Upper lobe of left lung (tissue), 4 donors: ENCODE measurements at regions not wholly inside any gene's neighbourhood (a gene's known extent, or its start where the extent isn't known, plus 50 kb on each side); places are given as distances from the start of the nearest gene placed in this dataset.

Source experiments
- POLR2A ChIP-seq, 4 donors: fragments of 450-650 bp; IDR thresholded peaks; one replicate each; pipeline ENCODE4 v1.5.1; 2016 to 2017; ENCODE audit warnings: antibody characterized with exemption in 4 of 4, mild to moderate bottlenecking in 2 of 4
- TF ChIP-seq, protein P1 (sequence below), 6 experiments: fragments of 450-650 bp in 4 of 6; fragments of 200-600 bp in 2 of 6; sonication (generic) in 2 of 6; IDR thresholded peaks; one replicate each; pipeline ENCODE4 v1.5.1; 2016 to 2019; ENCODE audit warnings: antibody characterized with exemption in 6 of 6

DNA sequence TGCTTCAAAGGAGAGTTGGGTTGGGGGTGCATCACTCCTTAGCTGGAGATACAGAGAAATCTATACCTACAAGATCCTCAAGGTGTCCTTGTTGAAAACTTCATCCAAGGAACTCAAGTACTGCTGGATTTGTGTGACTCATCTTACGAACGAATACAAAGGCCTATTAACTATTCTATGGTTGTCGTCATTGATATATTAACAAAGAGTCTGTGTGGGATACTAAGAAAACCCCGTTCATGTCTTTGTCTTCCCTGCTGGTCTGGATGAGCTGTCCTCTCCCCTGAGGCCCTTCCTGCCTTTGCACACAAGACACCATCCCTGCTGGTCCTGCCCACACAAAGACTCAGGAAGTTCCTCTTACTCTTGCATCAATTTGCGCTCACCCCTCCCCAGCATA lies 54.9 kb upstream of the IRF2 start:
- TF ChIP-seq, protein P1, sequence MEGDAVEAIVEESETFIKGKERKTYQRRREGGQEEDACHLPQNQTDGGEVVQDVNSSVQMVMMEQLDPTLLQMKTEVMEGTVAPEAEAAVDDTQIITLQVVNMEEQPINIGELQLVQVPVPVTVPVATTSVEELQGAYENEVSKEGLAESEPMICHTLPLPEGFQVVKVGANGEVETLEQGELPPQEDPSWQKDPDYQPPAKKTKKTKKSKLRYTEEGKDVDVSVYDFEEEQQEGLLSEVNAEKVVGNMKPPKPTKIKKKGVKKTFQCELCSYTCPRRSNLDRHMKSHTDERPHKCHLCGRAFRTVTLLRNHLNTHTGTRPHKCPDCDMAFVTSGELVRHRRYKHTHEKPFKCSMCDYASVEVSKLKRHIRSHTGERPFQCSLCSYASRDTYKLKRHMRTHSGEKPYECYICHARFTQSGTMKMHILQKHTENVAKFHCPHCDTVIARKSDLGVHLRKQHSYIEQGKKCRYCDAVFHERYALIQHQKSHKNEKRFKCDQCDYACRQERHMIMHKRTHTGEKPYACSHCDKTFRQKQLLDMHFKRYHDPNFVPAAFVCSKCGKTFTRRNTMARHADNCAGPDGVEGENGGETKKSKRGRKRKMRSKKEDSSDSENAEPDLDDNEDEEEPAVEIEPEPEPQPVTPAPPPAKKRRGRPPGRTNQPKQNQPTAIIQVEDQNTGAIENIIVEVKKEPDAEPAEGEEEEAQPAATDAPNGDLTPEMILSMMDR (IDR thresholded peaks at IDR 0.05), result no peak
- TF ChIP-seq POLR2A (IDR thresholded peaks at IDR 0.05), result no peak
